Kidney (tissue), 13 donors: ENCODE measurements at regions not wholly inside any gene's neighbourhood (a gene's known extent, or its start where the extent isn't known, plus 50 kb on each side); places are given as distances from the start of the nearest gene placed in this dataset.
"Not testable (repeated sequence)": the region's sequence is repeated elsewhere in the genome, so short reads cannot be mapped to it uniquely, and the experiment has no call there.

Experiments
- DNase-seq, 5 donors: peaks; one replicate each; pipeline ENCODE4 v3.0.0-alpha.2; 2013 to 2020
- FAIRE-seq: peaks from 2 replicates; lab custom pipeline; 2012; peaks lifted over from hg19 to GRCh38; lab: Jason Lieb, UNC
- H3K27ac ChIP-seq, 2 donors: one replicate each; pipeline ENCODE4 v1.7.0; 2013; ENCODE audit warnings: low read depth in 2 of 2, low read length in 2 of 2, inconsistent platforms in 1 of 2
- H3K27me3 ChIP-seq: one replicate; pipeline ENCODE4 v1.7.1; 2013; ENCODE audit warnings: low read length, inconsistent platforms; ENCODE audit not compliant: control insufficient read depth, insufficient read depth
- H3K36me3 ChIP-seq, 3 donors: one replicate each; pipeline versions ENCODE4 v1.7.0 to v1.7.1; 2013; ENCODE audit warnings: low read length in 3 of 3, control low read depth in 1 of 3, inconsistent platforms in 1 of 3; ENCODE audit not compliant: insufficient read depth in 3 of 3, control insufficient read depth in 2 of 3
- H3K4me1 ChIP-seq, 3 donors: one replicate each; pipeline versions ENCODE4 v1.7.0 to v1.7.1; 2013; ENCODE audit warnings: low read length in 3 of 3, inconsistent platforms in 1 of 3, low read depth in 1 of 3; ENCODE audit not compliant: control insufficient read depth in 2 of 3, insufficient read depth in 2 of 3
- H3K4me3 ChIP-seq, 3 donors: one replicate each; pipeline versions ENCODE4 v1.7.0 to v1.8.1; 2013; ENCODE audit warnings: low read length in 3 of 3, control low read depth in 1 of 3, inconsistent platforms in 1 of 3
- H3K9ac ChIP-seq, 3 donors: one replicate each; pipeline versions ENCODE4 v1.7.0 to v1.7.1; 2013; ENCODE audit warnings: low read length in 3 of 3, control low read depth in 1 of 3, inconsistent platforms in 1 of 3
- H3K9me3 ChIP-seq, 3 donors: one replicate each; pipeline versions ENCODE4 v1.7.0 to v1.7.1; 2013; ENCODE audit warnings: low read length in 3 of 3, control low read depth in 1 of 3, inconsistent platforms in 1 of 3; ENCODE audit not compliant: control insufficient read depth in 2 of 3, insufficient read depth in 1 of 3
- CTCF ChIP-seq: IDR thresholded peaks from 3 replicates; pipeline ENCODE4 v1.5.1; 2012; ENCODE audit warnings: mild to moderate bottlenecking, moderate library complexity, borderline replicate concordance; ENCODE audit not compliant: insufficient read depth; ENCODE audit errors: extremely low read depth
- intact Hi-C: fragments of 100-400 bp; cut with DNase I; formaldehyde crosslinking; loops from one replicate; pipeline ENCODE4 v1.11.1; 2022
- donor health status: control.
- donor health status: control.
- donor health status: control.
- donor health status: control.
- donor health status: control.
- donor health status: DM: yes; HTN: yes; CAD: no.
- donor health status: Normal renal cell carcinoma (clear cell type).

- H3K9ac ChIP-seq = no peak overlapping the region
- H3K27ac ChIP-seq = no peak overlapping the region
- no peaks in the 10 kb centered on the region for H3K9me3 ChIP-seq
- no peaks in the 10 kb centered on the region for H3K36me3 ChIP-seq
- H3K4me3 ChIP-seq = no peak overlapping the region
- intact Hi-C loops = no loop called here
- H3K4me1 ChIP-seq = peaks cover 0 to 5% (median 0%) of the 10 kb centered on the region in 3 donors
- DNase-seq (no peak), FAIRE-seq (no peak)
- TF ChIP-seq CTCF = no peak
- H3K27me3 ChIP-seq = no peaks in the 10 kb centered on the region
Observed at GRCh38 chr2:15820927-15821326, 119.4 kb upstream of the MYCN start.

GRCh38 chr2:15822151-15823044 is 118.0 kb upstream of the MYCN start:
- H3K27me3 ChIP-seq = no peaks in the 10 kb centered on the region
- DNase-seq (no peak), FAIRE-seq (no peak)
- H3K36me3 ChIP-seq = no peaks in the 10 kb centered on the region
- H3K9me3 ChIP-seq = no peaks in the 10 kb centered on the region
- intact Hi-C loops = no loop called here
- peaks cover 3 to 8% (median 5%) of the 10 kb centered on the region in 3 donors for H3K4me1 ChIP-seq
- H3K9ac ChIP-seq = no peak overlapping the region
- TF ChIP-seq CTCF = no peak
- no peak overlapping the region for H3K27ac ChIP-seq
- H3K4me3 ChIP-seq = no peak overlapping the region

GRCh38 chr2:15823459-15824396 is 116.6 kb upstream of the MYCN start:
- DNase-seq (no peak), FAIRE-seq (no peak)
- no peaks in the 10 kb centered on the region for H3K9me3 ChIP-seq
- H3K4me3 ChIP-seq = no peak overlapping the region
- H3K36me3 ChIP-seq = no peaks in the 10 kb centered on the region
- intact Hi-C loops = no loop called here
- no peaks in the 10 kb centered on the region for H3K27me3 ChIP-seq
- TF ChIP-seq CTCF = no peak
- no peak overlapping the region for H3K9ac ChIP-seq
- peaks cover 3 to 8% (median 5%) of the 10 kb centered on the region in 3 donors for H3K4me1 ChIP-seq
- no peak overlapping the region for H3K27ac ChIP-seq

- H3K36me3 ChIP-seq, H3K4me3 ChIP-seq, H3K27me3 ChIP-seq, intact Hi-C loops, H3K9me3 ChIP-seq, DNase-seq, FAIRE-seq, H3K9ac ChIP-seq, H3K27ac ChIP-seq, H3K4me1 ChIP-seq: not testable (repeated sequence)
Observed at GRCh38 chr2:15824467-15824866, 115.9 kb upstream of the MYCN start.
